ENCODE measurements at regions not wholly inside any gene's neighbourhood (a gene's known extent, or its start where the extent isn't known, plus 50 kb on each side); places are given as distances from the start of the nearest gene placed in this dataset.
A peak's percentile ranks its signal among the peaks of the same experiment; 100 is the strongest.

DNA sequence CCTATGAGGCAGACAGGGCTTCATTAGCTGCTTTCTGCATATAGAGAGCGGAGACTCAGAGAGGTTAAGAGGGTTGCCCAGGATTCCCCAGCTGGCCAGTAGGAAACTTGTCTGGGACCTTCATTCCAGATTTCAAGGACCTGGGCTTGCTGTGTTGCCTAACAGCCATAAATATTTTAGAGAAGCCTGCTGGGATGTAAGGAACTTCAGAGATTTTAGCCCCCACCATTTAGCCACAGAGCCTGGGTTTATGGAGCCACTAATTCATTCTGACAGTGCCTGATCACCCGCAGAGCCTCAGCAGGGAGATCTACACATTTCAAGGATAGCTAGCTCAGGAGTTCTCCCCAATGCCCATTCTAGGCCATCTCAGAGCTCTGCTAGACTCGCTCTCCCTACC, 56.6 kb upstream of the TRUB1 start:
- Histone ChIP-seq H3K27me3 (ENCODE audit: control insufficient read depth in 3 of 3, insufficient read depth in 3 of 3, low read length in 3 of 3) (no peaks in the 10 kb centered on the region), H3K4me3 (ENCODE audit: low read depth in 1 of 3, low read length in 3 of 3) (no peak overlapping the region), H3K27ac (ENCODE audit: low read depth in 1 of 3, low read length in 2 of 3) (peak overlapping the region in 1 of 3 donors; percentile 39), H3K9me3 (ENCODE audit: control insufficient read depth in 2 of 2, insufficient read depth in 1 of 2, low read depth in 1 of 2, low read length in 1 of 2) (no peaks in the 10 kb centered on the region), H3K4me1 (ENCODE audit: control insufficient read depth in 3 of 3, insufficient read depth in 2 of 3, low read depth in 1 of 3, low read length in 2 of 3) (peaks cover 0 to 11% (median 7%) of the 10 kb centered on the region in 3 donors), H3K36me3 (ENCODE audit: control insufficient read depth in 3 of 3, insufficient read depth in 2 of 3, low read depth in 1 of 3, low read length in 3 of 3) (no peaks in the 10 kb centered on the region)
- WGBS, 3 donors: 84 to 96% (median 93%) methylated on average over 3 of the region's 3 CpGs
- DNase-seq (peak in 1 of 2 donors; percentile 11), FAIRE-seq (no peak)

DNA sequence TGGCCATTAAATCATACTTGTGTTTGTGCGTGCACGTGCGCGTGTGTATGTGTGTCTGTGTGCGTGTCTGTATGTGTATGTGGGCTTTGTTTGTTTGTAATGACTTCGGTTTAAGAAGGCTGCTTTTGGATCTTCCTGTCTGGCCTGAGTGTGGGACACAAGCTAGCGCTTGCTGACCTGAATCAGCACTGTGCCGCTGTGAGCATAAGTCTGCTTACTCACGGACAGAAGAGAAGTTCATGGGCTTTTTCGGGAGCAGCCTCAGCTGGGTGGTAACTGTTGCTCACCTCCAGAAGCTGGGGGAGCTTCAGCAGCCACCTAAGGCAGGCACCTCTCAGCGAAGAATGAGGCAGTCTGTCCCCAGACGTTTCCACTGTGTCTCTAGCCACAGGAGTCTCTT, 56.1 kb upstream of the TRUB1 start:
- no peak for DNase-seq
- Histone ChIP-seq H3K27ac (ENCODE audit: low read depth in 1 of 3, low read length in 2 of 3) (peak overlapping the region in 1 of 3 donors; percentile 24), H3K27me3 (ENCODE audit: control insufficient read depth in 3 of 3, insufficient read depth in 3 of 3, low read length in 3 of 3) (no peaks in the 10 kb centered on the region), H3K4me3 (ENCODE audit: low read depth in 1 of 3, low read length in 3 of 3) (no peak overlapping the region), H3K9me3 (ENCODE audit: control insufficient read depth in 2 of 2, insufficient read depth in 1 of 2, low read depth in 1 of 2, low read length in 1 of 2) (no peaks in the 10 kb centered on the region), H3K4me1 (ENCODE audit: control insufficient read depth in 3 of 3, insufficient read depth in 2 of 3, low read depth in 1 of 3, low read length in 2 of 3) (peaks cover 0 to 11% (median 7%) of the 10 kb centered on the region in 3 donors), H3K36me3 (ENCODE audit: control insufficient read depth in 3 of 3, insufficient read depth in 2 of 3, low read depth in 1 of 3, low read length in 3 of 3) (no peaks in the 10 kb centered on the region)
- no peak for FAIRE-seq
- 72 to 89% (median 85%) methylated on average over 12 of the region's 12 CpGs for WGBS, 3 donors

DNA sequence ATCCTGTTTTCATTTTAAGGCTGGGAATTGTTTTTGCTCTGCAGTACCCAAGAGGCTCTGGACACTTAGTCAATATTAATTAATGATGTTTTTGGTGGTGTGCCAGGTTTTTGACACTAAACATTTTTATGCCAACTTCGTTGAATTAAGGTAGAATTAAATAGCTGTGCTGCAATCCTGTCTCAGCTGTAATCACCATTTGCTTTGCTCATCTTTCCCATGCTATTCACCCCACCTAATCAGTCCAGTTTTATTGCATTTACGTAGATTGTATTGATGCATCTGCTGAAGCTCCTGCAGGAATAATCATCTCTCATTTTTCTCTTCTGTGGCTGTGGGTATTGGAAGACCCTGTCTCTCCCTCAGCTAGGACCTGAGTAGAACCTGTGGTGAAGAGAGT, 52.6 kb upstream of the TRUB1 start:
- no peak overlapping the region for H3K4me3 ChIP-seq (ENCODE audit: low read depth in 1 of 3, low read length in 3 of 3)
- no peaks in the 10 kb centered on the region for H3K9me3 ChIP-seq (ENCODE audit: control insufficient read depth in 2 of 2, insufficient read depth in 1 of 2, low read depth in 1 of 2, low read length in 1 of 2)
- 22 to 29% (median 22%) methylated on average over 2 of the region's 2 CpGs for WGBS, 3 donors
- DNase-seq (no peak), FAIRE-seq (no peak)
- H3K4me1 ChIP-seq (ENCODE audit: control insufficient read depth in 3 of 3, insufficient read depth in 2 of 3, low read depth in 1 of 3, low read length in 2 of 3): peaks cover 0 to 11% (median 7%) of the 10 kb centered on the region in 3 donors
- no peaks in the 10 kb centered on the region for H3K36me3 ChIP-seq (ENCODE audit: control insufficient read depth in 3 of 3, insufficient read depth in 2 of 3, low read depth in 1 of 3, low read length in 3 of 3)
- no peaks in the 10 kb centered on the region for H3K27me3 ChIP-seq (ENCODE audit: control insufficient read depth in 3 of 3, insufficient read depth in 3 of 3, low read length in 3 of 3)
- no peak overlapping the region for H3K27ac ChIP-seq (ENCODE audit: low read depth in 1 of 3, low read length in 2 of 3)
